HEK293T (cell line): ENCODE measurements at regions not wholly inside any gene's neighbourhood (a gene's known extent, or its start where the extent isn't known, plus 50 kb on each side); places are given as distances from the start of the nearest gene placed in this dataset.

ENCODE experiments used
- FOXK2 ChIP-seq: fragments of 450-650 bp; IDR thresholded peaks from 2 replicates; pipeline ENCODE4 v1.6.1; 2016; ENCODE audit warnings: mild to moderate bottlenecking
- PKNOX1 ChIP-seq: fragments of 450-650 bp; IDR thresholded peaks from 2 replicates; pipeline ENCODE4 v1.6.1; 2016

- no peak for TF ChIP-seq FOXK2
- no peak for TF ChIP-seq PKNOX1
Measured at GRCh38 chr2:198238429-198238828, 434.0 kb downstream of the PLCL1 start.
